NT2/D1 (cell line): ENCODE measurements at regions not wholly inside any gene's neighbourhood (a gene's known extent, or its start where the extent isn't known, plus 50 kb on each side); places are given as distances from the start of the nearest gene placed in this dataset.

Experiments
- SUZ12 ChIP-seq: IDR thresholded peaks from 2 replicates; pipeline ENCODE4 v1.6.1; 2011; ENCODE audit not compliant: insufficient read length, insufficient read depth; ENCODE audit errors: extremely low read depth
- YY1 ChIP-seq: IDR thresholded peaks from 2 replicates; pipeline ENCODE4 v1.6.1; 2011; ENCODE audit not compliant: insufficient read length, insufficient read depth
- ZNF274 ChIP-seq: IDR thresholded peaks from 2 replicates; pipeline ENCODE4 v1.6.1; 2011; ENCODE audit warnings: mild to moderate bottlenecking, low read depth, low read length

GRCh38 chr9:115946530-115946929 lies 207.1 kb upstream of the PAPPA start:
- TF ChIP-seq ZNF274: no peak
- no peak for TF ChIP-seq YY1
- no peak for TF ChIP-seq SUZ12
